HG03439 (cell line): ENCODE measurements at regions not wholly inside any gene's neighbourhood (a gene's known extent, or its start where the extent isn't known, plus 50 kb on each side); places are given as distances from the start of the nearest gene placed in this dataset.
"Not testable (repeated sequence)": the region's sequence is repeated elsewhere in the genome, so short reads cannot be mapped to it uniquely, and the experiment has no call there.

Source experiments
- ATAC-seq: cut with Tn5 transposase; IDR thresholded peaks from one replicate; pipeline ENCODE4 v1.9.1; 2021; ENCODE audit warnings: mild to moderate bottlenecking, moderate library complexity; ENCODE audit not compliant: unreplicated experiment

DNA sequence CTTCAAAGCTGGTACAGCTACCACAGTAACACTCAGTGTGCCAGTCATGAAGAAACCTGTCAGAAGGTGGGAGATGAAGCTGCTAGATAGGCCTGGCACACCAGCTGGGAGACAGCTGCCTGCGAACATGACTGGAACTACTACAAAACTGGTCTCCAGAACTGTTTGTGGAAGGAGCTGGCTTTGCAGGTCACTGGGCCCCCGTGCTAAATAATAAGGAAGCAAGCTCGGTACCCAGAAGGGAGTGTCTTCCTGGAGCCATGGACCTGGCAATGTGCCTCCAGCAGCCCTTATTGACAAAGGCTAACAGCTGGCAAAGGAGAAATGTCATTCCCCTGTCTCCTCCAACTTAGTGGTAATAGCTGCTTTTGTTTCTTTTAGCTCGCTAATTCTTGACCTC, 1217.6 kb upstream of the LRRN3 start:
- ATAC-seq: no peak

DNA sequence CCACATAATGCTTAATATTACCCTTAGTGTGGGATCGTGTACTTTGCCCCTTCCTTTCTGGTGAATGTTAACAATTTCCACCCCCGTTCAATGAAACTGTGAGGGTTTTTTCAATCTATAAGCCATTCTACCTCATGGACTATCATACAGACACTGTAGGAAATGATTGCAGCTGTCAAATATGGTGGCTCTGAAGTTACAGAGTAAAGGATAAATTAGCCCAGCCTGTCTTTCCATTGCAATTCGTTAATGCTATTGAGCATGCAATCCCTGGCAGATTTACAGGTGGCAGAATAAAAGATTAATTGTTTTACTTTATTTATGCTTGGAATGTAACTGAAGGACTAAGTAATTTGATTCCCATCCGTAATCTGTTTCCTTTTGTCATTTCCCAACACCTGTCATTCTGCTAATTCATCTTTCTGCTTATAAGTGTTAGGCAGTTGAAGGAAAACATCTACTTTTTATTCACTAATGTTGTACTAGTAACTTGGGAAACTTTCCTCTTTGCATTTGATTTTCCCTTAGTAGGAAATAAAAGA, 1211.6 kb upstream of the LRRN3 start:
- ATAC-seq: no peak

DNA sequence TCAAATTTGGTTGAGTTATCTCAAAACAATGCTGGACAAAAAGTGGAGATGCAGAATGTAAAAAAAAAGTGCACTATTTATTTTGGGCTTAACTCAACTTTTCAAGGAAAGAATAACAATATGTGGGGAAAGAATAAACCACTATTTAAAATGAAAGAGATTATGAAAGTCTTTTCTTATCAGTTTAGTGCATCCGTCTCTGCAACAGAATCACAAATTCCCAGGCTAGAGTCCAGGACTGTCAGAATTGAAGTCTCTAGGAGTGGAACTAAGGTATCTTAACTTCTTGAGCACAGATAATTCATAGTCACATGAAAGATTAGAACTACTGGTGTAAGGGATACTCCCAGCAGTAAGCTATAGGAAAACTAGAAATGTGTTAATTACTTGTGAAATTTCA, 1200.3 kb upstream of the LRRN3 start:
- ATAC-seq: no peak

DNA sequence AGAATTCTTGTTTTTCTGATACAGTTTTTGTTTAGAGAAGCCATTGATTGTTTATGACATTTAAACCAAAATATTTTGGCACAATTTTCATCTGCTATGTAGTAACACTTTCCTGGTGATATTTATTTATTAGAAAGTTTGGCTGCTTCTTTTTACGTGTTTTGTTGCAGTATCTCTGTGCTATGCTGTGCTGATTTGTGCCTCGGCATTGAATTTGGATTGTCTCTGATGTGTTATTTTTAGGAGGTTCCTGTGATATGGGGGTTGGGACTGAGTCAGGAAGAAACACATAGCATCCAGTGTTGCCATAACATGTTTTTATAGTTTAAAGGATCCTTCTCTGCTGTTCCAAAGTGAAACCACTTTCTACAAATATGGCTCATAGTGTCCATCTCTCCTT, 1197.7 kb upstream of the LRRN3 start:
- no peak for ATAC-seq

DNA sequence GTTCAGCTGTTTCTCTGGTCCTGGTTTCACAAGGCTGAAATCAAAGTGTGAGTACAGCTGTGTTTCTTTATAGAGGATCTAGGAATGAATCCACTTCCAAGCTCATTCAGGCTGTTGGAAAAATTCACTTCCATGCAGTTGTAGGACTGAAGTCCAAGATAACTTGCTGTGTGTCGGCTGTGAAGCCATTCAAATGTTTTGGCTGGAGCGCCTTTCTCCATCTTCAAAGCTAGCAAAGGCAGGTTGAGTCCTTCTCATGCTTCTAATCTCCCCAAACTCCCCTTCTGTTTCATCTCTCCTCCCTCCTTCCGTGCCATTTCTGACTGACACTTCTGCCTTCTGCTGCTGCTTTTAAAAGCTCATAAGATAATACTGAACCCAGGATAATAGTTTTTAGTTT, 1195.4 kb upstream of the LRRN3 start:
- ATAC-seq: no peak

DNA sequence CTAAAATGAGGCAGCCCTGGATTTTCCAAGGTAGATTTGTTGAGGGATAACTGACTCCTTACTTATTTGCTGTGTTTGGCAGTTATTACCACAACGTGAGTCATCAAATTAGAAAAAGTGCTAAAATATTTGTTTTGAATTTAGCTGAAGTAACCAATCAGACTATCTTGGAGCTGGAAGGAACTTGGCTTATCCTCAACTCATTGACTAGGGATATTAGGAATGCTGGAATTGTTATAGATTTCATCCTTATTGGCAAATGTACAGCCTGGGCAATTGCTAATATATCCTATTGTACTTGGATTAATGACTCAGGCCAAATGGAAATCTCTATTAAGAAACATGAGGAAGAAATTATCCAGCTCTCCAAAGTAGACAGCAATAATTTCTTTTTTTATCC, 1189.0 kb upstream of the LRRN3 start:
- ATAC-seq: no peak

DNA sequence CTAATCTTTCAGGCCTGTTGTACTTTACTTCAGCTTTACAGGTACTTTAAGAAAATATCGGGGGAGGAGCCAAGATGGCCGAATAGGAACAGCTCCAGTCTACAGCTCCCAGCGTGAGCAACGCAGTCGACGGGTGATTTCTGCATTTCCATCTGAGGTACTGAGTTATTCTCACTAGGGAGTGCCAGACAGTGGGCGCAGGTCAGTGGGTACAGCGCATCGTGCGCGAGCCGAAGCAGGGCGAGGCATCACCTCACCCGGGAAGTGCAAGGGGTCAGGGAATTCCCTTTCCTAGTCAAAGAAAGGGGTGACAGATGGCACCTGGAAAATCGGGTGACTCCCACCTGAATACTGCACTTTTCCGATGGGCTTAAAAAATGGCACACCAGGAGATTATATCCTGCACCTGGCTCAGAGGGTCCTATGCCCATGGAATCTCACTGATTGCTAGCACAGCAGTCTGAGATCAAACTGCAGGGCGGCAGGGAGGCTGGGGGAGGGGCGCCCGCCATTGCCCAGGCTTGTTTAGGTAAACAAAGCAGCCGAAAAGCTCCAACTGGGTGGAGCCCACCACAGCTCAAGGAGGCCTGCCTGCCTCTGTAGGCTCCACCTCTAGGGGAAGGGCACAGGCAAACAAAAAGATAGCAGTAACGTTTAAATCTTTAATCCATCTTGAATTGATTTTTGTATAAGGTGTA, 1185.4 kb upstream of the LRRN3 start:
- ATAC-seq: not testable (repeated sequence)

DNA sequence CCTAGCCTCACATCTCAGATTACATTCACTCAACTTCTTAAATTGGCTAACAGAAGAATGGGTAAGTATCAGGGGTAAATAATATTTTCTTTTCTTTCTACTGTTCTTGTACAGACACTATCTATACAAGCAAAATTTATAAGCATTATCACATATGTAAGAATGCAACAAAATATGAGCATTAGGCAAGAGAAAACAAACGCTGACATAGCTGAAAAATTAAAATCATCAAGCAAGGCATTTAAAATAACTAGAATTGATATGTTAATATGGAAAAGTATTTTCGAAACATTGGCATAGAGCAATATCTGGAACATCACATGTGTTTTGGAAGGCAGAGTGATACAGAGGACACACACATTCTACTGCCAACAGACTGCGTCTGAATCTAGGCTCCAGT, 1175.3 kb upstream of the LRRN3 start:
- no peak for ATAC-seq

DNA sequence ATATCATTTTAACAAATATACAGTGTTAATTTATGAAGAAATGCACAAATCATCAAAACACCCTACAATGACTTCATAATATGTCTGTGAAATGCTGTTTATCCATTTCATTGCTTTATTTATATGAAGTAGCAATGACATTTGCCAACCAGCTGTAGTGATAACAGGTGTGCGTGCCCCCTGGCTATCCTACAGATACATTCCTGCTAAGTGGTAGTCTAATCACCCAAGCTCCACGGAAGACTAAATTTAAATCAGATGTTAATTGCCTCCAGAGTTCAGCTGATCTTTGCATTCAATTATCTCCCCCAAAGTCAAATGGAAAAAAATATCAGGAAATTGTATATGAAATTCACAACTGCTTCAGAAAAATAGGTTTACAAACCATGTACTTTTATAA, 1164.2 kb upstream of the LRRN3 start:
- no peak for ATAC-seq

DNA sequence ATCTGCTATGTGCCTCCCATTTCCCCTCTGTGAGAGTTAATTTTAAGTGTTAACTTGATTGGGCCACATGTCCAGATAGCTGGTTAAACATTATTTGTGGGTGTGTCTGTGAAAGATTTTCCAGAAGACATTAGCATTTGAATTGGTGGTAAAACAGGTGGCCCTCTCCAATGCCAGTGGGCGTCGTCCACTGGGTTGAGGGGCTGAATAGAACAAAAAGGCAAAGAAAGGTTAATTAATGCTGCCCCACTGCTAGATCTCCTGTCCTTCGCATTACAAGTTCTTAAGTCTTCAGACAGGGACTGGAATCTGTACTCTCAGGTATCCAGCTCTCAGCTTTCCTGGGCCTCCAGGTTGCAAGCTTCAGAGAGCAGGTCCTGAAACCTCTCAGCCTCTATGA, 1160.9 kb upstream of the LRRN3 start:
- ATAC-seq: no peak

DNA sequence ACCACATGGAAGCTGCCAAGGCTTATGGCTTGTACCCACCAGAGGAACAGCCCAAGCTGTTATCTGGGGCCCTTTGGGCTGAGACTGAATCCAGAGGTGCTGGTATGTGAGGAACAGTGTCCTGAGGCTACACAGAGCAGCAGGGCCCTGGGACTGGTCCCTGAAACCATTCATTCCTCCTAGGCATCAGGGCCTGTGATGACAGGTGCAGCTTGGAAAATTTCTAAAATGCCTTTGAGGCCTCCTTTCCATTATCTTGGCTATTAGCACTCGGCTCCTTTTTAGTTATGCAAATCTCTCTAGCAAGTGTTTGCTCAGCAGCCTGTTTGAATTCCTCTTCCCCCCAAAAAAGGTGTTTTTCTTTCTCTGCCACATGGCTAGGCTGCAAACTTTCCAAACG, 1151.7 kb upstream of the LRRN3 start:
- no peak for ATAC-seq

DNA sequence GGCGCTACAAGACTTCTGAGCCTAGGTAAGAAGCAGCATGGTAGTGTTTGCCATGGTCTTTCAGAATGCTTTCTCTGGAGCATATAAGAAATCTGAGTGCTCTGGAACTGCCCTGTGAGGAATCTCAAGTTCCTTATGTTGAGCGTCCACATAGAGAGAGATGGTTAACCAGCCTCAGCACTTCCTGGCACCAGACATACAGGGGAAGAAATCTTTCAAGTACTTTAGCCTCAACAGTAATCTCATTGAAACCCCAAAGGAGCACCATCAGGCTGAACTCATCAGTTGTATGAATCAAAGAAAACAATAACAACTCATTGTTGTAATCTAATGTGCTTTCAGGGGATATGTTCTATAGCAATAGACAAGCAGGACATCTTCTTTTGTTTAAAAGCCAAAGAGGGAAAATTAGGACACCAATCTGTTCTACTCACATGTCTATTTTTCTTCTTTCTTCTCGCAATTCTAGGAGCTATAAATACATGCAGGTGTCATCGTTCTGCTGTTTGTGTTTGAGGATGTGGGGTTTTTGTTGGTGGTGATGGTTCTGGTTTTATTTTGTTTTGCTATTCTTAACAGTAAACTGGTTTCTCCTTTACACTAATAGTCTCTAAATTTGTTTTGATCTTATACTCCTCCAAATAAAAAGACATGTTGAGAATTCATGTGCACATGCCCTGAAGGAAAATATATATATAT, 1145.0 kb upstream of the LRRN3 start:
- no peak for ATAC-seq

DNA sequence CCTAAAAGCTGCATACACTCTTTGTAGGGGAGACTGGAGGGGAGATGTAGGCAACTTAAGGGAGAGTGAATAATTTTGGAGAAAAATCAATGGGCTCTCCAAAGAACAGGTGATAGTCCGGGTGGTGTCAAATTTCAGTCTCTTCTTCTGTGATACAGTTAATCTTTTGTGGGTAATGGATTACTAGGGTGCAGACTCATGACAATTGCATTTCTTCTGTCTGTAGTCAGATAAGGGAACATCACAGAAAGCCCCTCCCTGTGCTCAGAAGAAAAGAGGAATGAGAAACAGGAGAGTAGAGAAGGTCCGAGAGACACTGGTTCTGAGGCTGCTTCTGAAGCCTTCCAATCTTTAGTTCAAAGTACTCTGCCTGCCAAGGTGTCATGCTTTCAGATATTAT, 1140.7 kb upstream of the LRRN3 start:
- no peak for ATAC-seq

DNA sequence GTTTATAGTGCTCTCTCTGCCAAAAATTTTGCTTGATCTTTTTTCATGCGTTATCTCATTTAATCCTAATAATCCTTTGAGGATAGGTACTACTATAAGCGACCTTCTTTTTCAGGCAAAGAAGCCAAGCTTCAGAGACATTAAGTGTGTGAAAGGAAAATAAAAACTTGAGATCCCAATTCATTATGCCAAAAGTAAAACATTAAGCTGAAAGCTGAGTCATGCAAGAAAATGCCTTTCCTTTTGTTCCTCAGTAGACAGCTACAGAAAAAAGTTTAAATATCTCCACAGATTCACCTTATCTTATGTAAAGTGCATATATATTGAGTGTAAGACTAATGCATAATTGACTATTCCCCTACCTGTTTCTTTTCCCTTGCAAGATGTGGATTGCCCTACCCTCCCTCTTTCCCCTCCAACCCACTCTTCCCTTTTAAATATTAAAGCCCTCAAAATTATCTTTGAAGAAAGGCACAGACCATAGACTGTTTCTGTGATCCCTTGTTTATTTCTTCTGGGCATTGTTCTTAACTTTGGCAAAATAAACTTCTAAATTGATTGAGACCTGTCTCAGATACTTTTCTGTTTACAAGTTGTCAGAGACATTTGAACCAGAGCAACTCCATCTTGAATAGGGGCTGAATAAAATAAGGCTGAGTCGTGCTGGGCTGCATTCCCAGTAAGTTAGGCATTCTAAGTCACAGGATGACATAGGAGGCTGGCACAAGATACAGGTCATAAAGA, 1139.9 kb upstream of the LRRN3 start:
- no peak for ATAC-seq

DNA sequence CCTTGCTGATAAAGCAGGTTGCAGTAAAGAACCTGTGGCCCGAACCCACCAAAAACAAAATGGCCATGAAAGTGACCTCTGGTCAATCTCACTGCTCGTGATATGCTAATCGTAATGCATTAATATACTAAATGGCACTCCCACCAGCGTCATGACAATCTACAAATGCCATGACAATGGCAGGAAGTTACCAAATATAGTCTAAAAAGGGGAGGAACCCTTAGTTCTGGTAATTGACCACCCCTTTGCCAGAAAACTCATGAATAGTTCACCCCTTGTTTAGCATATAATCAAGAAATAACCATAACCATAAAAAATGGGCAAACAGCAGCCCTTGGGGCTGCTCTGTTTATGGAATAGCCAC, 1139.4 kb upstream of the LRRN3 start:
- no peak for ATAC-seq

DNA sequence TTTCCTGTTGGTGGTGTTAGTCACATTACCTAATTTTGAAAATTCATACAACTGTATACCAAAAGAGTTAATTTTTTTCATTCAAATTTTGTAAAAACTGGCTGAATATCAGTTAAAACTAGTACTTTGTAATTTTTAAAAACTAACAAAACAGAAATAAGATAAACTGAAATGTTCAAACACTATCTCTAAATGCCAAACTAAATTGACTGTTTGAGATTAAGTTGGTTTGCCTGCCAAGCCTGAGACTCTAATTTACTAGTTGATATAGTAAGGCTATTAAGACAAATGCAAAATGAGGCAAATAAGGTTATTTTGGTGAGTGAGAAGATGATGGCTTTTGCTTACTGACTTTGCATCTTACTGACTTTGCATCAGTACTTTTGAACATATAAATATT, 1134.9 kb upstream of the LRRN3 start:
- no peak for ATAC-seq

DNA sequence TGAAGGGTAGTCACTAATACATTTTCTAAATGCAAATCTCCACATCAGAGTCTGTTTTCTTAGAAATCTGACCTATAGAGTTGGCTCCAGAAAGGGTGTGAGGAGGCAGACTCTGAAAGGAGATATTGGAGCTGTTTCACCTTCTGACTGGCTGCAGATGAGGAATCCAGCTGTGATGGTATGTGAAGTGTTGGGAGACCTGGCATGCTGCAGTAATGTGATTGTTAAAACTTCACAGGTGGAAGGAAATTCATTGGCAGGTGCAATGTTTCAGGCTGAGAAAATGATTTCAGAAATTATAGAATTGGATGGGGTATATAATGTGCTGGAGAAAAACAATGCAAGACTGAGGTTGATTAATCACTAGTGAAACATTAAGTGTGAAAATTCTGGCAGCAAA, 1134.0 kb upstream of the LRRN3 start:
- ATAC-seq: no peak

DNA sequence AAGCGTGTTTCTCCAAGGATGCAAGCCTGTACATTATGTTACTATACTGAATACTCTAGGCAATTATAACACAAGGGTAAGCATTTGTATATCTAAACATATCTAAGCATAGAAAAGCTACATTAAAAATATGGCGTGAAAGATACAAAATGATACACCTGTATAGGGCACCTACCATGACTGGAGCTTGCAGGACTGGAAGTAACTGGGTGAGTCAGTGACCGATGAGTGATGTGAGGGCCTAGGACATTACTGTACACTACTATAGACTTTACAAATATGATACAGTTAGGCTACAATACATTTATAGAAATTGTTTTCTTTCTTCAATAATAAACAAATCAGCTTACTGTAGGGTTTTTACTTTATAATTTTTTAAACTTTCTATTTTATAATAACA, 1127.2 kb upstream of the LRRN3 start:
- no peak for ATAC-seq

DNA sequence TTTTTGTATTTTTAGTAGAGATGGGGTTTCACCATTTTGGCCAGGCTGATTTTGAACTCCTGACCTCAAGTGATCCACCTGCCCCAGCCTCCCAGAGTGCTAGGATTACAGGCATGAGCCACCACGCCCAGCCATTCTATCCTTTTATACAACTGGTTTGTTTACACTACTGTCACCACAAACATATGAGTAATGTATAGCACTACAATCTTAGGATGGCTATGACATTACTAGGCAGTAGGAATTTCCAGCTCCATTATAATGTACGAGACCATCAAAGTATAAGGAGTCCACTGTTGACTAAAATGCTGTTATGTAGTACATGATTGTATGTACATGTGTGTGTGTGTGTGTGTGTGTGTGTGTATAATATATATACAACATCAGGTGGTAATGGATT, 1126.1 kb upstream of the LRRN3 start:
- ATAC-seq: no peak

DNA sequence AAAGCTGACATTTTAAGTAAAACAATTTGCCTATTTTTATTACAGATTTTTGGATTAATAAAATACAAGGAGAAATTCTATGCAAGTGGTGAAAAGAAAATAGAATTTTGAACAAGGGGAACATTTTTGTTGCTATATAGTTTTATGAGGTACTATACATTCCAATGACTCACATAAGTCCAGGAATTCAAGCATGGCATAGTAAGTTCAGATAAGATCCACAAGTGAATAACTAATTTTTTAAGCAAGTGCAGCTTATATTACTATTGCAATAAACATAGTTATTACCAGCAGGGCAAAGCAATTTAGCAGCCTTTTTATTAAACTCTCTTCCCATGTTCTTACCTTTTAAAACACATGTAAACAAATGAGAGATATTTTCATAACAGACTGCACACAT, 1123.5 kb upstream of the LRRN3 start:
- ATAC-seq: no peak

DNA sequence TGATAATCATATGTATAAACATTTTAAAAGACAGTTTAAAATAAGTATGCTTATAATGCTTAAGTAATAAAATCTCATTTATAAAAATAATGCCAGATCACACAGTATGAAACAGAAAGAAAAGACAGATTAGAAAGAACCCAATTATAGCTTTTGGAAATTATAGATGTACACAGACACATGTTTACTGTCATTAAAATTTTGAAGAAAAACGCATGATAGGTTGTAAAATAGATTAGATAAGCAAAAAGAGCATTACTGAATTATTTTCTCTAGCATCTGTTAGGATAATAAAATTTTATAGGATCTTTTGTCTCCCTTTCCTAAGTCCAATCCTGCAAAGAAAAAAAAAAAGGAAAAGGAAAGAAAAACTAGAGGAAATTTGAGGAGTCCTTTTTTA, 1107.3 kb upstream of the LRRN3 start:
- ATAC-seq: no peak

DNA sequence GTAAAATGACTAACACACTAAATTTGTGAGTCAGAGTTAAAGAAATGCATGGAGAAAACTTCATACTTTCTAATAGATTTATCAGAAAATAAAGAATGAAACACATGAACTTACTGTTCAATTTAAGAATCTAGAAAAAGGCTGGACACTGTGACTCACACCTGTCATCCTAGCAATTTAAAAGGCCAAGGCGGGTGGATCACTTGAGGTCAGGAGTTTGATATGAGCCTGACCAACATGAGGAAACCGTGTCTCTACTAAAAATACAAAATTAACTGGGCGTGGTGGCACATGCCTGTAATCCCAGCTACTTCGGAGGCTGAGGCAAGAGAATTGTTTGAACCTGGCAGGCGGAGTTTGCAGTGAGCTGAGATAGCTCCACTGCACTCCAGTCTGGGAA, 1106.2 kb upstream of the LRRN3 start:
- ATAC-seq: no peak
